ENCODE measurements at regions not wholly inside any gene's neighbourhood (a gene's known extent, or its start where the extent isn't known, plus 50 kb on each side); places are given as distances from the start of the nearest gene placed in this dataset.

DNA sequence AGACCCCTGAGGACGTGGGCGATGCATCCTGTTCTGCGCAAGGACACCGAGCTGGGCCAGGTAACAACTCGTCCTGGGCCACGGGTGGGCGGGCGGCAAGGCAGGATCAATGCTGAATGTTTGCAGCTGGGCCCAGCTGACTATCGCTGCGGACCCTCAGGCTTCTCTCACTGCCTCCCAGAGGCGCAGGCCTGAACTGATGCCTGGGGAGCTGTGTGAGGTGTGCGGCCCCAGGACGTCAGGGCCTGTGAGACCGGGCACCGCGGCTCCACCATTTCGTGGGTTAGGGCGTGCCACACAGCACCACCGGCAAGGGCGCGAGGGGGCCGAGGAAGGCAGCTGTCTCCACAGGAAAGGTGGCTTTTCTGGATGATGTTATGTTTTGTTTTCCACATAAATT is 307.4 kb downstream of the NDUFA10 start:
- H3K4me3 ChIP-seq, result no peak overlapping the region
- H3K9me3 ChIP-seq, result no peaks in the 10 kb centered on the region
- H3K27me3 ChIP-seq, result no peaks in the 10 kb centered on the region
- H3K36me3 ChIP-seq (ENCODE audit: low read depth, missing control alignments), result no peaks in the 10 kb centered on the region
- no peak for DNase-seq
- H3K4me1 ChIP-seq, result no peaks in the 10 kb centered on the region
- 94 to 98% methylated on average over 22 of the region's 22 CpGs for WGBS, 2 donors
- no peak overlapping the region for H3K27ac ChIP-seq
- intact Hi-C loops (cut with DNase I; ENCODE audit: low total_unique reads), result no loop called here
- TF ChIP-seq POLR2A (IDR thresholded peaks at IDR 0.05), result no peak
- TF ChIP-seq, protein P1, sequence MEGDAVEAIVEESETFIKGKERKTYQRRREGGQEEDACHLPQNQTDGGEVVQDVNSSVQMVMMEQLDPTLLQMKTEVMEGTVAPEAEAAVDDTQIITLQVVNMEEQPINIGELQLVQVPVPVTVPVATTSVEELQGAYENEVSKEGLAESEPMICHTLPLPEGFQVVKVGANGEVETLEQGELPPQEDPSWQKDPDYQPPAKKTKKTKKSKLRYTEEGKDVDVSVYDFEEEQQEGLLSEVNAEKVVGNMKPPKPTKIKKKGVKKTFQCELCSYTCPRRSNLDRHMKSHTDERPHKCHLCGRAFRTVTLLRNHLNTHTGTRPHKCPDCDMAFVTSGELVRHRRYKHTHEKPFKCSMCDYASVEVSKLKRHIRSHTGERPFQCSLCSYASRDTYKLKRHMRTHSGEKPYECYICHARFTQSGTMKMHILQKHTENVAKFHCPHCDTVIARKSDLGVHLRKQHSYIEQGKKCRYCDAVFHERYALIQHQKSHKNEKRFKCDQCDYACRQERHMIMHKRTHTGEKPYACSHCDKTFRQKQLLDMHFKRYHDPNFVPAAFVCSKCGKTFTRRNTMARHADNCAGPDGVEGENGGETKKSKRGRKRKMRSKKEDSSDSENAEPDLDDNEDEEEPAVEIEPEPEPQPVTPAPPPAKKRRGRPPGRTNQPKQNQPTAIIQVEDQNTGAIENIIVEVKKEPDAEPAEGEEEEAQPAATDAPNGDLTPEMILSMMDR (IDR thresholded peaks at IDR 0.05), result no peak

DNA sequence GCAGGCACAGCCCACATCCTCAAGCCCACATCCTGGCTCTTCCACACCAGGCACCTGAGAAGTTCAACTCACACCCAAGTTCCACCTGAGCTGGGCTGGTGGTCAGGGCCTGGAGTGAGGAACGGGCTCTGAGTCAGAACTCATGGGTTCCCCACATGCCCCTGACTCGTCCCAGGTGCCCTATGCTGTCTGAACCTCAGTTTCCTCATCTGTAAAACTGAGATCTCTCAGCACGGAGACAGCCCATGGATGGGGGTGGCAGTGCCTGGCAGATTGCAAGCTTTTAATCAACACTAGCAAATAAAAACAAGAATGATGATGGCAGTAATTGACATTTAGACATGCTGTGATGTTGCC is 307.8 kb downstream of the NDUFA10 start:
- no peak overlapping the region for H3K4me3 ChIP-seq
- WGBS, 2 donors, result 95% methylated on average over 3 of the region's 3 CpGs; no CpG with 5 or more reads in 1 of the 2 donors
- H3K27me3 ChIP-seq, result no peaks in the 10 kb centered on the region
- no peaks in the 10 kb centered on the region for H3K4me1 ChIP-seq
- H3K27ac ChIP-seq, result no peak overlapping the region
- no peaks in the 10 kb centered on the region for H3K36me3 ChIP-seq (ENCODE audit: low read depth, missing control alignments)
- no peaks in the 10 kb centered on the region for H3K9me3 ChIP-seq
- TF ChIP-seq, protein P1 (IDR thresholded peaks at IDR 0.05), result no peak
- no peak for TF ChIP-seq POLR2A (IDR thresholded peaks at IDR 0.05)
- intact Hi-C loops (cut with DNase I; ENCODE audit: low total_unique reads), result no loop called here
- no peak for DNase-seq

DNA sequence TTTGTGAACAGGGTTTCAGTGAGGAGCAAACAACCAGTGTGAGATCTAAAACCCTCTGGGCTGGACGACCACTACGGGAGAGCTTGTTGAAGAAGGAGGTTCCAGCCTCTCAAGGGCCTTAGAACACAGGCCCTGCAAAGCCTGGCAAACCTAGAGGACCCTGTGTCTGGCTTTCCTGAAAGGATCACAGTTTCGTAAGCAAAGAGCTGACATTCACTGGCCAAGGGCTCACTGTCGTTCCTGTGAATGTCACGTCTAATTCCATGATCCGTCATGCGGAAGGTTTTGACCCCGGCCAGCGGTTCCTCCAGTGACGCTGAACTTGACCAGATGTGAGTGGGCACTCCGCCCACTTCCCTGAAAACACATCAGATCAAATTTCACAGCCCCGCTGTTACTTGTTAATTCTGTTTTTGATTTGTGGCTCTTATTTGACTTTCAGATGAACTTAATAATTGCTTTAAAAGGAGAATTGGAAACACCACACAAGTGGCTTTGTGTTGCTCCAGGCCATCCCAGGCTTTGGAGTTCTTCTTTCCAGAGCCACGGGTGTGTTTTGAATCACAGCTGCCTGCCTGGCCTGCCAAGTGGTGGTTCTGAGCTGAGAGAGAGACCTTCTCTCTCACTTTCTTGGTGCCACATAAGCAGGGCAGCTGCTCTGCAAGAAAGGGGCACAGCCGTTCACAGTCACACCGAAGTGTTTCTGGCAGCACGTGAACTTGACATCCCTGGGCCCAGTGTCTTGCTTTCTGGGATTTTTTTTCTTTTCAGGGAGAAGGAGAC is 308.4 kb downstream of the NDUFA10 start:
- 69 to 76% methylated on average over 16 of the region's 16 CpGs for WGBS, 2 donors
- no peaks in the 10 kb centered on the region for H3K4me1 ChIP-seq
- no peak for TF ChIP-seq POLR2A (IDR thresholded peaks at IDR 0.05)
- TF ChIP-seq, protein P1 (IDR thresholded peaks at IDR 0.05), result no peak
- H3K4me3 ChIP-seq, result no peak overlapping the region
- intact Hi-C loops (cut with DNase I; ENCODE audit: low total_unique reads), result no loop called here
- H3K27me3 ChIP-seq, result no peaks in the 10 kb centered on the region
- DNase-seq, result no peak
- no peak overlapping the region for H3K27ac ChIP-seq
- H3K9me3 ChIP-seq, result no peaks in the 10 kb centered on the region
- H3K36me3 ChIP-seq (ENCODE audit: low read depth, missing control alignments), result no peaks in the 10 kb centered on the region

DNA sequence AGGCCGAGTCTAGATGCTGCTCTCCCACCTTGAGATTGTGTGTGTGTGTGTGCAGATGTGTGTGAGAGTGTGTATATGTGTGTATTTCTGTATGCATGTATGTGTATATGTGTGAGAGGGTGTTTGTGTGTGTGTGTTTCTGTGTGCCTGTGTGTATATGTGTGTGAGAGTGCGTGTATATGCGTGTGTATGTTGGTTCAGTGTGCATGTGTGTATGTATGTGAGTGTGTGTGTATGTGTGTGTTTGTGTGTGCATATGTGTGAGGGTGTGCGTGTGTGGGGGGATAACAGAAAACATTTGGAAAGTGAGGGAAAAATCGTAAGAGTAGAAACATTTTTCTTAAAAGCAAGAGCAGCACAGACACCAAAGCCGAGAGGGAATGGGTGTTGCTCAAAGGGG is 309.1 kb downstream of the NDUFA10 start:
- H3K4me1 ChIP-seq, result no peaks in the 10 kb centered on the region
- DNase-seq, result no peak
- TF ChIP-seq, protein P1 (IDR thresholded peaks at IDR 0.05), result no peak
- no peak for TF ChIP-seq POLR2A (IDR thresholded peaks at IDR 0.05)
- H3K27ac ChIP-seq, result no peak overlapping the region
- H3K4me3 ChIP-seq, result no peak overlapping the region
- H3K27me3 ChIP-seq, result no peaks in the 10 kb centered on the region
- no peaks in the 10 kb centered on the region for H3K36me3 ChIP-seq (ENCODE audit: low read depth, missing control alignments)
- H3K9me3 ChIP-seq, result no peaks in the 10 kb centered on the region
- intact Hi-C loops (cut with DNase I; ENCODE audit: low total_unique reads), result no loop called here
- 91 to 95% methylated on average over 6 of the region's 6 CpGs for WGBS, 2 donors

DNA sequence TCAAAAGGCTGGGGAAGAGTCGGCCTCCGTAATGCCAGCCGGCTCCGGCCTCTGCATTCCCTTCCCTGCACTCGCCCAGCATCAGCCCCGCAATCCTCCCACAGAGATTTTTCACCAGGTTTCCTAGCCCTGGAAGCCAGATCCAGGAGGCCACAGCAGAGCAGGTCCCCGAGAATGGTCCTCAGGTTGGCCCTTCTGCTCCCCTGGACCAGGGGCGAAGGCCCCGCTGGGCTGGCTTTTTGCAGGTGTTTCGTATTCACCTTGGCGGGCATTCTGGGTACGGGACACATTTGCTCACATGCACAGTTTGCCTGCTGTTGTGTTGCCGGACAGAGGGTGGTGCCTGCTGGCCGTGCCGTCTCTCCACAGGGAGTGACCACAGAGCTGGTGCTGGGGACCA is 309.5 kb downstream of the NDUFA10 start:
- TF ChIP-seq, protein P1 (IDR thresholded peaks at IDR 0.05), result no peak
- no peak for TF ChIP-seq POLR2A (IDR thresholded peaks at IDR 0.05)
- intact Hi-C loops (cut with DNase I; ENCODE audit: low total_unique reads), result no loop called here
- no peaks in the 10 kb centered on the region for H3K36me3 ChIP-seq (ENCODE audit: low read depth, missing control alignments)
- no peak for DNase-seq
- H3K9me3 ChIP-seq, result no peaks in the 10 kb centered on the region
- no peaks in the 10 kb centered on the region for H3K27me3 ChIP-seq
- no peaks in the 10 kb centered on the region for H3K4me1 ChIP-seq
- WGBS, 2 donors, result 89% methylated on average over 12 to 15 of the region's 15 CpGs
- H3K4me3 ChIP-seq, result no peak overlapping the region
- H3K27ac ChIP-seq, result no peak overlapping the region

All from testis (tissue), 2 donors.